Loucy (cell line): ENCODE measurements at regions not wholly inside any gene's neighbourhood (a gene's known extent, or its start where the extent isn't known, plus 50 kb on each side); places are given as distances from the start of the nearest gene placed in this dataset.

Experiments used
- H2AFZ ChIP-seq: fragments of 200-600 bp; sonication (generic); 2 replicates; pipeline ENCODE4 v1.6.0; 2016; ENCODE audit warnings: antibody characterized with exemption, mild to moderate bottlenecking, low read length, moderate library complexity
- H3F3A ChIP-seq: fragments of 200-600 bp; 2 replicates; pipeline ENCODE4 v1.6.0; 2016; ENCODE audit warnings: antibody characterized with exemption, low read depth, mild to moderate bottlenecking
- H3K27me3 ChIP-seq: fragments of 200-600 bp; sonication (generic); 2 replicates; pipeline ENCODE4 v1.6.1; 2014; ENCODE audit warnings: low read length, mild to moderate bottlenecking; ENCODE audit not compliant: insufficient read depth, poor library complexity, severe bottlenecking
- H3K36me3 ChIP-seq: fragments of 200-600 bp; sonication (generic); 2 replicates; pipeline ENCODE4 v1.6.1; 2016; ENCODE audit warnings: low read length; ENCODE audit not compliant: insufficient read depth
- H3K4me1 ChIP-seq: fragments of 200-600 bp; sonication (generic); 2 replicates; pipeline ENCODE4 v1.5.1; 2014; ENCODE audit warnings: low read length, mild to moderate bottlenecking; ENCODE audit not compliant: insufficient read depth, poor library complexity, severe bottlenecking
- H3K4me2 ChIP-seq: fragments of 200-600 bp; sonication (generic); 2 replicates; pipeline ENCODE4 v1.6.0; 2014; ENCODE audit warnings: antibody characterized with exemption, low read length, low read depth, mild to moderate bottlenecking; ENCODE audit not compliant: poor library complexity, severe bottlenecking
- H3K4me3 ChIP-seq: fragments of 200-600 bp; sonication (generic); 2 replicates; pipeline ENCODE4 v1.5.1; 2014; ENCODE audit warnings: low read length, mild to moderate bottlenecking, mixed read lengths; ENCODE audit not compliant: poor library complexity, severe bottlenecking
- H3K79me2 ChIP-seq: fragments of 200-600 bp; sonication (generic); 2 replicates; pipeline ENCODE4 v1.6.1; 2014; ENCODE audit warnings: low read length; ENCODE audit not compliant: insufficient read depth
- H3K9ac ChIP-seq: fragments of 200-600 bp; sonication (generic); 2 replicates; pipeline ENCODE4 v1.6.0; 2014; ENCODE audit warnings: mild to moderate bottlenecking, low read depth, low read length, moderate library complexity; ENCODE audit not compliant: poor library complexity, severe bottlenecking
- H3K9me2 ChIP-seq: fragments of 200-600 bp; sonication (generic); replicated peaks from 2 replicates; pipeline ENCODE4 v1.6.1; 2016; ENCODE audit warnings: low read depth, low read length, mixed read lengths
- H3K9me3 ChIP-seq: fragments of 200-600 bp; sonication (generic); 2 replicates; pipeline ENCODE4 v1.6.1; 2014; ENCODE audit warnings: mild to moderate bottlenecking, antibody characterized with exemption, low read length, low read depth; ENCODE audit not compliant: insufficient read depth
- H4K20me1 ChIP-seq: fragments of 200-600 bp; sonication (generic); 2 replicates; pipeline ENCODE4 v1.6.0; 2014; ENCODE audit warnings: antibody characterized with exemption, low read length, mild to moderate bottlenecking; ENCODE audit not compliant: insufficient read depth, poor library complexity, severe bottlenecking
- CTCF ChIP-seq: fragments of 200-600 bp; sonication (generic); conservative IDR thresholded peaks from 2 replicates; pipeline ENCODE4 v1.5.1; 2014; ENCODE audit warnings: mild to moderate bottlenecking, antibody characterized with exemption, low read length
- EZH2phosphoT487 ChIP-seq: fragments of 200-600 bp; IDR thresholded peaks from 2 replicates; pipeline ENCODE4 v1.6.1; 2018; ENCODE audit warnings: antibody characterized with exemption, mild to moderate bottlenecking, moderate library complexity, borderline replicate concordance

DNA sequence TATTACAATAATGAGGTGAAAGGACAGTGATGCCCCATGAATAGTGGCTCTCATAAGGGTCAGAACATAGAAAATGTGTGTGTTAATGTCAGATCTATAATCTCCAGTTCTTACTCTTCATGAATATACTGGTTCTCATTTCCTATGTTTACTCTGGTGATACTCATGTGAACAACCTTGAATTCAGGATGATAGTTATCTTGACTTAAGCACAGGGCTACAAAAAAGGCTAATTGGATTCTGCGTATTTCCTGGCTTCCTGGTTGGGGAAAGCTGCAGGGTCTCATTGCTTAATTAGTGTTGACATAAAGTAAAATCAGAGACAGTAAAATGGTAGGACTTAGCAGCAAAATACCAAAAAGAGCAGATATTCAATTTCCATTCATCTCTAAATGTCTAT, 1316.8 kb upstream of the RAG2 start:
- H3F3A ChIP-seq = no peaks in the 10 kb centered on the region
- H3K9ac ChIP-seq = no peak overlapping the region
- H3K79me2 ChIP-seq = no peaks in the 10 kb centered on the region
- H3K9me2 ChIP-seq = no peaks in the 10 kb centered on the region
- H3K27me3 ChIP-seq = no peaks in the 10 kb centered on the region
- TF ChIP-seq CTCF (no peak), EZH2phosphoT487 (no peak)
- no peaks in the 10 kb centered on the region for H3K9me3 ChIP-seq
- H3K4me1 ChIP-seq = no peaks in the 10 kb centered on the region
- no peaks in the 10 kb centered on the region for H3K36me3 ChIP-seq
- H2AFZ ChIP-seq = no peak overlapping the region
- H3K4me3 ChIP-seq = no peak overlapping the region
- no peaks in the 10 kb centered on the region for H4K20me1 ChIP-seq
- H3K4me2 ChIP-seq = no peak overlapping the region

- Histone ChIP-seq H3K9me2 (no peaks in the 10 kb centered on the region), H3K4me3 (no peak overlapping the region), H3F3A (no peaks in the 10 kb centered on the region), H3K27me3 (no peaks in the 10 kb centered on the region), H3K36me3 (no peaks in the 10 kb centered on the region), H3K9ac (no peak overlapping the region), H2AFZ (no peak overlapping the region), H3K79me2 (no peaks in the 10 kb centered on the region), H3K4me2 (no peak overlapping the region), H4K20me1 (no peaks in the 10 kb centered on the region), H3K4me1 (no peaks in the 10 kb centered on the region), H3K9me3 (no peaks in the 10 kb centered on the region; the same call in 1 of the 2 replicates)
- TF ChIP-seq EZH2phosphoT487 = no peak
- no peak for TF ChIP-seq CTCF
Measured at GRCh38 chr11:37908219-37908548, 1310.1 kb upstream of the RAG2 start.

GRCh38 chr11:37907436-37908218, 1309.6 kb upstream of the RAG2 start:
- Histone ChIP-seq H3K9me3 (no peaks in the 10 kb centered on the region; the same call in 1 of the 2 replicates), H3K27me3 (no peaks in the 10 kb centered on the region), H3K9me2 (no peaks in the 10 kb centered on the region), H3F3A (no peaks in the 10 kb centered on the region), H3K79me2 (no peaks in the 10 kb centered on the region), H4K20me1 (peaks cover 2% of the 10 kb centered on the region), H2AFZ (no peak overlapping the region), H3K4me2 (no peak overlapping the region), H3K9ac (no peak overlapping the region), H3K4me1 (no peaks in the 10 kb centered on the region), H3K4me3 (no peak overlapping the region), H3K36me3 (no peaks in the 10 kb centered on the region)
- TF ChIP-seq EZH2phosphoT487 = no peak
- TF ChIP-seq CTCF = no peak
